ENCODE measurements at regions not wholly inside any gene's neighbourhood (a gene's known extent, or its start where the extent isn't known, plus 50 kb on each side); places are given as distances from the start of the nearest gene placed in this dataset.

- no peaks in the 10 kb centered on the region for H3K27me3 ChIP-seq (ENCODE audit: control insufficient read depth in 3 of 3, insufficient read depth in 3 of 3, low read length in 2 of 3)
- no peak for DNase-seq
- H3K9me3 ChIP-seq (ENCODE audit: control insufficient read depth in 4 of 4, insufficient read depth in 3 of 4, low read length in 3 of 4), result no peaks in the 10 kb centered on the region
- peaks cover 0 to 3% (median 0%) of the 10 kb centered on the region in 4 donors for H3K36me3 ChIP-seq (ENCODE audit: control insufficient read depth in 4 of 4, insufficient read depth in 4 of 4, low read length in 4 of 4)
- no peak overlapping the region for H3K4me3 ChIP-seq
- WGBS, 2 donors, result 48 to 67% methylated on average over 5 of the region's 5 CpGs
- no peak for ATAC-seq (ENCODE audit: insufficient read depth, low FRiP score)
- H3K27ac ChIP-seq (ENCODE audit: low read depth in 1 of 2, low read length in 1 of 2), result no peak overlapping the region
- no peak overlapping the region for H3K9ac ChIP-seq (ENCODE audit: insufficient read depth in 1 of 2, low read length in 2 of 2)
- TF ChIP-seq CTCF (IDR thresholded peaks at IDR 0.05; ENCODE audit: control extremely low read depth, extremely low read depth), result no peak
- peaks cover 0 to 24% (median 0%) of the 10 kb centered on the region in 5 donors for H3K4me1 ChIP-seq (ENCODE audit: control insufficient read depth in 5 of 5, insufficient read depth in 5 of 5, low read length in 5 of 5)
Observed at GRCh38 chr7:131021460-131021859, 287.5 kb upstream of the KLF14 start.

GRCh38 chr7:131021902-131022301, 287.9 kb upstream of the KLF14 start:
- Histone ChIP-seq H3K27me3 (ENCODE audit: control insufficient read depth in 3 of 3, insufficient read depth in 3 of 3, low read length in 2 of 3) (no peaks in the 10 kb centered on the region), H3K4me3 (no peak overlapping the region), H3K4me1 (ENCODE audit: control insufficient read depth in 5 of 5, insufficient read depth in 5 of 5, low read length in 5 of 5) (peaks cover 0 to 23% (median 0%) of the 10 kb centered on the region in 5 donors), H3K36me3 (ENCODE audit: control insufficient read depth in 4 of 4, insufficient read depth in 4 of 4, low read length in 4 of 4) (peaks cover 0 to 3% (median 0%) of the 10 kb centered on the region in 4 donors), H3K9ac (ENCODE audit: insufficient read depth in 1 of 2, low read length in 2 of 2) (no peak overlapping the region), H3K27ac (ENCODE audit: low read depth in 1 of 2, low read length in 1 of 2) (no peak overlapping the region), H3K9me3 (ENCODE audit: control insufficient read depth in 4 of 4, insufficient read depth in 3 of 4, low read length in 3 of 4) (no peaks in the 10 kb centered on the region)
- ATAC-seq (ENCODE audit: insufficient read depth, low FRiP score) (no peak), DNase-seq (no peak)
- 41 to 49% methylated on average over 8 of the region's 8 CpGs for WGBS, 2 donors
- no peak for TF ChIP-seq CTCF (IDR thresholded peaks at IDR 0.05; ENCODE audit: control extremely low read depth, extremely low read depth)

DNA sequence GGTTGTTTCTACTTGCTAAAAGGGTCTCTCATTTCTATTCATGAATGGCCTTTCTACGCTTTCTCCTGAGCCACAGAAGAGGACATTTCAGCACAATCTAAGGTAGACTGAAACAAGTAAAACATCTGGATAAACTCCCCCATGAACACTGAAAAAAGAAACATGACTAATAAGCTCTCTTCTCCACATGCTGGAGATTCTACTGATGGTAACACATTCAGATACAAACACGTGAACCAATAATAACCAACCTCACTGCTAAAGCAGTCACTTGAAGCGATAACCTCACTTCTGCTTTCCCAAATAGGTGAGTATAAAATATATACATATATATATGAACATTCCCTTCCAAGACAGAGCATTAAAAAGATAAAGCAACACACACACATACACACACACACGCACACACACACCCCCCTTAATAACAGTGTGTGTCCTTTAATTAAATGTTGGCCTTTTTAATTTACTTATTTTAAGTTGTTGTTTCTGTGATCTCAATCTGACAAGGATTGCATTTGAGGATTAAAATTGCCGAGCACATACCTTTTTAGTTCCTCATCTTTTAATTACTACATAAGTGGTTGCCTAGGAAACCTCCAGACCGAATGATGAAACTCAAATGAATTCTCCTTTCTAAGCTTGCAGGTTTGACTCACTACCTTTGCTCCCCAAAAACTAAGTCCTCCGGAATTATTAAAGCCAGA, 292.4 kb upstream of the KLF14 start:
- WGBS, 2 donors, result 54 to 60% methylated on average over 7 of the region's 7 CpGs
- ATAC-seq (ENCODE audit: insufficient read depth, low FRiP score) (peak; percentile 56), DNase-seq (no peak)
- no peaks in the 10 kb centered on the region for H3K9me3 ChIP-seq (ENCODE audit: control insufficient read depth in 4 of 4, insufficient read depth in 3 of 4, low read length in 3 of 4)
- H3K27ac ChIP-seq (ENCODE audit: low read depth in 1 of 2, low read length in 1 of 2), result no peak overlapping the region
- no peaks in the 10 kb centered on the region for H3K27me3 ChIP-seq (ENCODE audit: control insufficient read depth in 3 of 3, insufficient read depth in 3 of 3, low read length in 2 of 3)
- H3K4me1 ChIP-seq (ENCODE audit: control insufficient read depth in 5 of 5, insufficient read depth in 5 of 5, low read length in 5 of 5), result peaks cover 0 to 26% (median 0%) of the 10 kb centered on the region in 5 donors
- no peak overlapping the region for H3K4me3 ChIP-seq
- no peak for TF ChIP-seq CTCF (IDR thresholded peaks at IDR 0.05; ENCODE audit: control extremely low read depth, extremely low read depth)
- no peak overlapping the region for H3K9ac ChIP-seq (ENCODE audit: insufficient read depth in 1 of 2, low read length in 2 of 2)
- H3K36me3 ChIP-seq (ENCODE audit: control insufficient read depth in 4 of 4, insufficient read depth in 4 of 4, low read length in 4 of 4), result peaks cover 0 to 3% (median 0%) of the 10 kb centered on the region in 4 donors
